ENCODE measurements at regions not wholly inside any gene's neighbourhood (a gene's known extent, or its start where the extent isn't known, plus 50 kb on each side); places are given as distances from the start of the nearest gene placed in this dataset.
"Not testable (repeated sequence)": the region's sequence is repeated elsewhere in the genome, so short reads cannot be mapped to it uniquely, and the experiment has no call there.

DNA sequence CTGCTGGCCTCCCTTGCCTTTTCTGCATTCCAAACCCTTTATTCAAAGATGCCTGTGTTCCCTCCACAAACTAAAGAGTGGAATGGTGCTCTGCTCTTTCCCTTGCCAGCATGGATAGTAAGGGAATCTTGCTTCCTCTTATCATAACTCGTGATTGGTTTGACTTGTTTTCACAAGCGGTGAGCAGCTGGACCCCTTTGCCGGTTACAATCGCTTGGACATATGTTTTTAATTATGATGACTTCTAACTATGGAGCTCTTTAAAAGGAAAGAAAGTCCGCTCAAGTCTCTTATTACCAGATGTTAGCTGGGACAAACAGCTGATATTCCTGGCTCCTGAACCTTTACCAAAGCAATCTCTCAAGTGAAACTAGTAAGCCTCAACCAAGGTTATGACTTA is 1094.7 kb downstream of the UQCRFS1 start:
- Mint-ChIP-seq H3K4me1 (no peaks in the 10 kb centered on the region), H3K9me3 (peaks cover 18% of the 10 kb centered on the region), H3K27ac (no peak overlapping the region), H3K36me3 (ENCODE audit: low read depth) (no peaks in the 10 kb centered on the region), H3K27me3 (no peaks in the 10 kb centered on the region), H3K4me3 (no peak overlapping the region)
- TF ChIP-seq, protein P1, sequence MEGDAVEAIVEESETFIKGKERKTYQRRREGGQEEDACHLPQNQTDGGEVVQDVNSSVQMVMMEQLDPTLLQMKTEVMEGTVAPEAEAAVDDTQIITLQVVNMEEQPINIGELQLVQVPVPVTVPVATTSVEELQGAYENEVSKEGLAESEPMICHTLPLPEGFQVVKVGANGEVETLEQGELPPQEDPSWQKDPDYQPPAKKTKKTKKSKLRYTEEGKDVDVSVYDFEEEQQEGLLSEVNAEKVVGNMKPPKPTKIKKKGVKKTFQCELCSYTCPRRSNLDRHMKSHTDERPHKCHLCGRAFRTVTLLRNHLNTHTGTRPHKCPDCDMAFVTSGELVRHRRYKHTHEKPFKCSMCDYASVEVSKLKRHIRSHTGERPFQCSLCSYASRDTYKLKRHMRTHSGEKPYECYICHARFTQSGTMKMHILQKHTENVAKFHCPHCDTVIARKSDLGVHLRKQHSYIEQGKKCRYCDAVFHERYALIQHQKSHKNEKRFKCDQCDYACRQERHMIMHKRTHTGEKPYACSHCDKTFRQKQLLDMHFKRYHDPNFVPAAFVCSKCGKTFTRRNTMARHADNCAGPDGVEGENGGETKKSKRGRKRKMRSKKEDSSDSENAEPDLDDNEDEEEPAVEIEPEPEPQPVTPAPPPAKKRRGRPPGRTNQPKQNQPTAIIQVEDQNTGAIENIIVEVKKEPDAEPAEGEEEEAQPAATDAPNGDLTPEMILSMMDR (IDR thresholded peaks at IDR 0.05), result no peak
- ChIA-PET CTCF (no interaction called here), POLR2A (no interaction called here)
- ATAC-seq (ENCODE audit: low read depth), result no peak
- no peak for DNase-seq
- intact Hi-C loops (cut with micrococcal nuclease), result no loop called here

DNA sequence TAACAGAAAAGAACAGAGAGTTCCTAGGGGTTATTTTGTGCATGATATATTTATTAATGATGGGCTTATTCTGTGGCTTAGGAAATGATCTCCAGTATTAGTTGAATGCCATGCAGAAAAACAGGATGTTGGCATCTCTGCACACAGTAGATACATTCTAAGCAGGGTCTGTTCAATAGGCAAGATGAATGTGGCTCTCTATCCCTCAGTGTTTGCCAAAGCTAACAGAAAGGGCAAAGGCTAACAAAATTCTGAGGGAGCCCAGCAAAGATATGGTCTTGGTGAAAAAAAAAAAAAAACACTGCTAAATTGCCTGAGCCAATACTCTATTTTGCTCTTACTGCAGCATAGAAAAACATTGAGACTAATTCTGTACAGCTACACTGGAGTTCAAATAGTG is 1095.8 kb downstream of the UQCRFS1 start:
- TF ChIP-seq, protein P1 (IDR thresholded peaks at IDR 0.05), result no peak
- no peak overlapping the region for H3K4me3 Mint-ChIP-seq
- H3K36me3 Mint-ChIP-seq (ENCODE audit: low read depth), result no peaks in the 10 kb centered on the region
- intact Hi-C loops (cut with micrococcal nuclease), result no loop called here
- H3K4me1 Mint-ChIP-seq, result no peaks in the 10 kb centered on the region
- ATAC-seq (ENCODE audit: low read depth), result no peak
- DNase-seq, result no peak
- H3K27me3 Mint-ChIP-seq, result no peaks in the 10 kb centered on the region
- peaks cover 19% of the 10 kb centered on the region for H3K9me3 Mint-ChIP-seq
- no peak overlapping the region for H3K27ac Mint-ChIP-seq
- CTCF ChIA-PET, result no interaction called here
- POLR2A ChIA-PET, result no interaction called here

DNA sequence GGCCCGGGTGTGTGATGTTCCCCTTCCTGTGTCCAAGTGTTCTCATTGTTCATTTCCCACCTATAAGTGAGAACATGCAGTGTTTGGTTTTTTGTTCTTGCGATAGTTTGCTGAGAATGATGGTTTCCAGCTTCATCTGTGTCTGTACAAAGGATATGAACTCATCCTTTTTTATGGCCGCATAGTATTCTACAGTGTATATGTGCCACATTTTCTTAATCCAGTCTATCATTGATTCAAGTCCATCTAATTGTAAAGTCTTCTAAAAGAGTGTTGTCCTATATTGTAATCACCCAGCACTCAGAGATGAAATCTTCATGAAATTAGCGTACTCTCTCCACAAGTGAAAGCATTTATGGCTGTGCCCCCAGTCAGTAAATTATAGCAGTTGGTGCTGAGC is 1096.6 kb downstream of the UQCRFS1 start:
- POLR2A ChIA-PET; intact Hi-C loops (cut with micrococcal nuclease); H3K36me3 Mint-ChIP-seq (ENCODE audit: low read depth); ATAC-seq (ENCODE audit: low read depth); DNase-seq; H3K4me3 Mint-ChIP-seq; H3K27ac Mint-ChIP-seq; CTCF ChIA-PET; H3K4me1 Mint-ChIP-seq; H3K27me3 Mint-ChIP-seq: not testable (repeated sequence)
- peaks cover 23% of the 10 kb centered on the region for H3K9me3 Mint-ChIP-seq

DNA sequence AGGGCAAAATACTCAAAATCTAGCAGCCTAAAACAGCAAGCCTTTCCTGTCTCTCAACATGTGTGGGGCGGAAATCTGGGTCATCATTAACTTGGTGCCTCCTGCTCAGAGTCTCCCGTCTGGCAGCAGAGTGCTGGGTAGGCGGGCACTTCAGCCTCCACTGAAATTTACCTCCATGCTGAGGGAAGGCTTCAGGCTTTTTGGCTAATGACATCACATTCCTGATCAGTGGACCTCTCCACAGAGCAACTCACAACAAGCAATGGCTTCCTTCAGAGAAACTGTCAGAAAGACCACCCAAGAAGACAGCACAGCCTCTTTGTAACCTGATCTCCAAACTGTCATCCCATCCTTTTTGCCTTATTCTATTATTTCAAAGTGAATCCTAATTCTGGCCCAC is 1109.0 kb downstream of the UQCRFS1 start:
- intact Hi-C loops (cut with micrococcal nuclease), result no loop called here
- Mint-ChIP-seq H3K4me1 (no peaks in the 10 kb centered on the region), H3K27me3 (no peaks in the 10 kb centered on the region), H3K36me3 (ENCODE audit: low read depth) (no peaks in the 10 kb centered on the region), H3K27ac (no peak overlapping the region), H3K4me3 (no peak overlapping the region), H3K9me3 (peaks cover 9% of the 10 kb centered on the region)
- TF ChIP-seq, protein P1 (IDR thresholded peaks at IDR 0.05), result no peak
- DNase-seq, result no peak
- no peak for ATAC-seq (ENCODE audit: low read depth)
- ChIA-PET POLR2A (no interaction called here), CTCF (no interaction called here)

DNA sequence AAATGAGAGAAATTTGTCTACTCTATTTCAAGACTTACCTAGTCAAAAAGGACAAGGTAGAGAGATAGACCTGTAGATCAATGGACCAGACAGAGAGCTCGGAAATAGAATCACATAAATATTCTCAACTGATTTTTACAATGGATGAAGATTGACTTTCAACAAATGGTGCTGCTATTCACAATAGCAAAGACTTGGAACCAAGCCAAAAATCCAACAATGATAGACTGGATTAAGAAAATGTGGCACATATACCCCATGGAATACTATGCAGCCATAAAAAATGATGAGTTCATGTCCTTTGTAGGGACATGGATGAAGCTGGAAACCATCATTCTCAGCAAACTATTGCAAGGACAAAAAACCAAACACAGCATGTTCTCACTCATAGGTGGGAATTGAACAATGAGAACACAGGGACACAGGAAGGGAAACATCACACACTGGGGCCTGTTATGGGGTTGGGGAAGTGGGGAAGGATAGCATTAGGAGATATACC is 1128.2 kb downstream of the UQCRFS1 start:
- DNase-seq; ATAC-seq (ENCODE audit: low read depth); H3K4me3 Mint-ChIP-seq; intact Hi-C loops (cut with micrococcal nuclease); CTCF ChIA-PET; H3K27ac Mint-ChIP-seq; H3K4me1 Mint-ChIP-seq; POLR2A ChIA-PET; H3K36me3 Mint-ChIP-seq (ENCODE audit: low read depth); H3K27me3 Mint-ChIP-seq: not testable (repeated sequence)
- peaks cover 20% of the 10 kb centered on the region for H3K9me3 Mint-ChIP-seq

DNA sequence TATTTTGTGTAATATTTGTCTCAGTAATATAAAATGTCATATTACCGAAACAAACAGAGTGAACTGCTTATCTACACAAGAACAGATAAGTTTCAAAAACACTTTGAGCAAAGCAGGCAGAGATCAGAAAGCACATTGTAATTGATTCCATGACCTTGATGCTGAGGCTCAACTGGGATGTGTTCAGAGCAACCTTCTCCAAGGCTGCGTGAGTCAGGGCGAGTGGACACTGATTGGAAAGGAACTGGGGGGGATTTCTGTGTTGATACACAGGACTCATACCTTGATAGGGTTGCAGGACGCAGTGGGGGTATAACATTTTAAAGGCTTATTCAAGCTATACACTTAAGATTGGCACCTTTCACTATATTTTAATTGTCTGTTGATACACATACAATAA is 1136.3 kb downstream of the UQCRFS1 start:
- H3K36me3 Mint-ChIP-seq (ENCODE audit: low read depth), result no peaks in the 10 kb centered on the region
- H3K27me3 Mint-ChIP-seq, result no peaks in the 10 kb centered on the region
- peaks cover 23% of the 10 kb centered on the region for H3K9me3 Mint-ChIP-seq
- intact Hi-C loops (cut with micrococcal nuclease), result no loop called here
- ATAC-seq (ENCODE audit: low read depth) (no peak), DNase-seq (no peak)
- POLR2A ChIA-PET, result no interaction called here
- TF ChIP-seq, protein P1 (IDR thresholded peaks at IDR 0.05), result no peak
- no peaks in the 10 kb centered on the region for H3K4me1 Mint-ChIP-seq
- no peak overlapping the region for H3K27ac Mint-ChIP-seq
- CTCF ChIA-PET, result no interaction called here
- H3K4me3 Mint-ChIP-seq, result no peak overlapping the region
